ENCODE measurements at regions not wholly inside any gene's neighbourhood (a gene's known extent, or its start where the extent isn't known, plus 50 kb on each side); places are given as distances from the start of the nearest gene placed in this dataset.

- no peak for TF ChIP-seq SP4 (IDR thresholded peaks at IDR 0.05; ENCODE audit: low read length)
- TF ChIP-seq SIN3A (conservative IDR thresholded peaks at IDR 0.05 in 1 of 2, IDR thresholded peaks at IDR 0.05 in 1 of 2; ENCODE audit: low read depth in 1 of 2, low read length in 2 of 2), result no peak
- TF ChIP-seq RBBP5 (IDR thresholded peaks at IDR 0.05; ENCODE audit: borderline replicate concordance, low read depth, low read length), result no peak
- TF ChIP-seq SIRT6 (IDR thresholded peaks at IDR 0.05; ENCODE audit: low read length), result no peak
- TF ChIP-seq E2F6 (IDR thresholded peaks at IDR 0.05), result no peak
- TF ChIP-seq BRCA1 (IDR thresholded peaks at IDR 0.05; ENCODE audit: low read depth, low read length), result no peak
- TF ChIP-seq HDAC2 (IDR thresholded peaks at IDR 0.05; ENCODE audit: borderline replicate concordance in 1 of 2, low read depth in 2 of 2, low read length in 2 of 2), result no peak
- no peak for TF ChIP-seq ATF2 (IDR thresholded peaks at IDR 0.05; ENCODE audit: low read length)
These were observed 333.3 kb upstream of the ZFP64 start (continued) for GRCh38 chr20:52524861-52525260.

All from H1 (cell line).